Vagina (tissue), 2 donors: ENCODE measurements at regions not wholly inside any gene's neighbourhood (a gene's known extent, or its start where the extent isn't known, plus 50 kb on each side); places are given as distances from the start of the nearest gene placed in this dataset.

Experiments used
- DNase-seq, 2 donors: peaks; one replicate each; pipeline ENCODE4 v3.0.0-alpha.2; 2017; ENCODE audit errors: extremely low spot score in 2 of 2
- H3K27ac ChIP-seq: fragments of 200-600 bp; sonication (generic); one replicate; pipeline ENCODE4 v1.5.1; 2019
- H3K27me3 ChIP-seq: fragments of 200-600 bp; sonication (generic); one replicate; pipeline ENCODE4 v1.5.1; 2019
- H3K36me3 ChIP-seq, 2 donors: fragments of 200-600 bp; sonication (generic); one replicate each; pipeline ENCODE4 v1.5.1; 2017 to 2019
- H3K4me1 ChIP-seq: fragments of 200-600 bp; sonication (generic); one replicate; pipeline ENCODE4 v1.5.1; 2019
- H3K4me3 ChIP-seq, 2 donors: fragments of 200-600 bp; sonication (generic); 1 replicate in 1 of 2; 2 replicates in 1 of 2; pipeline ENCODE4 v1.5.1; 2016 to 2019
- H3K9me3 ChIP-seq: fragments of 200-600 bp; sonication (generic); one replicate; pipeline ENCODE4 v1.5.1; 2019
- POLR2A ChIP-seq, 2 donors: fragments of 450-650 bp; IDR thresholded peaks; one replicate each; pipeline ENCODE4 v1.6.1; 2017; ENCODE audit warnings: antibody characterized with exemption in 2 of 2, mild to moderate bottlenecking in 2 of 2, moderate library complexity in 2 of 2
- POLR2AphosphoS5 ChIP-seq, 2 donors: sonication (generic); formaldehyde crosslinking; IDR thresholded peaks; one replicate each; pipeline ENCODE4 v1.9.0; 2017; ENCODE audit warnings: antibody characterized with exemption in 2 of 2, mild to moderate bottlenecking in 2 of 2, low read depth in 1 of 2; ENCODE audit not compliant: insufficient read depth in 1 of 2
- intact Hi-C: fragments of 100-400 bp; cut with DNase I; formaldehyde crosslinking; loops from one replicate; pipeline ENCODE4 v1.15.1; 2023
- TF ChIP-seq, protein P1 (sequence below), 3 experiments: fragments of 450-650 bp in 2 of 3; fragments of 200-600 bp in 1 of 3; sonication (generic) in 1 of 3; IDR thresholded peaks; one replicate each; pipeline ENCODE4 v1.5.1; 2017 to 2019; ENCODE audit warnings: antibody characterized with exemption in 3 of 3, mild to moderate bottlenecking in 2 of 3, moderate library complexity in 2 of 3

- intact Hi-C loops: no loop called here
- Histone ChIP-seq H3K4me1 (no peaks in the 10 kb centered on the region), H3K27me3 (no peaks in the 10 kb centered on the region)
These were observed 187.6 kb downstream of the BACH1 start for GRCh38 chr21:29486306-29486807.

More at GRCh38 chr21:29486306-29486807, 187.6 kb downstream of the BACH1 start:
- no peaks in the 10 kb centered on the region for H3K9me3 ChIP-seq
- H3K36me3 ChIP-seq: no peaks in the 10 kb centered on the region
- TF ChIP-seq POLR2A (IDR thresholded peaks at IDR 0.05): no peak
- no peak for TF ChIP-seq POLR2AphosphoS5 (IDR thresholded peaks at IDR 0.05; ENCODE audit: insufficient read depth in 1 of 2, low read depth in 1 of 2)
- TF ChIP-seq, protein P1, sequence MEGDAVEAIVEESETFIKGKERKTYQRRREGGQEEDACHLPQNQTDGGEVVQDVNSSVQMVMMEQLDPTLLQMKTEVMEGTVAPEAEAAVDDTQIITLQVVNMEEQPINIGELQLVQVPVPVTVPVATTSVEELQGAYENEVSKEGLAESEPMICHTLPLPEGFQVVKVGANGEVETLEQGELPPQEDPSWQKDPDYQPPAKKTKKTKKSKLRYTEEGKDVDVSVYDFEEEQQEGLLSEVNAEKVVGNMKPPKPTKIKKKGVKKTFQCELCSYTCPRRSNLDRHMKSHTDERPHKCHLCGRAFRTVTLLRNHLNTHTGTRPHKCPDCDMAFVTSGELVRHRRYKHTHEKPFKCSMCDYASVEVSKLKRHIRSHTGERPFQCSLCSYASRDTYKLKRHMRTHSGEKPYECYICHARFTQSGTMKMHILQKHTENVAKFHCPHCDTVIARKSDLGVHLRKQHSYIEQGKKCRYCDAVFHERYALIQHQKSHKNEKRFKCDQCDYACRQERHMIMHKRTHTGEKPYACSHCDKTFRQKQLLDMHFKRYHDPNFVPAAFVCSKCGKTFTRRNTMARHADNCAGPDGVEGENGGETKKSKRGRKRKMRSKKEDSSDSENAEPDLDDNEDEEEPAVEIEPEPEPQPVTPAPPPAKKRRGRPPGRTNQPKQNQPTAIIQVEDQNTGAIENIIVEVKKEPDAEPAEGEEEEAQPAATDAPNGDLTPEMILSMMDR (IDR thresholded peaks at IDR 0.05): no peak
- DNase-seq: no peak
- H3K4me3 ChIP-seq: no peak overlapping the region
- no peak overlapping the region for H3K27ac ChIP-seq
